ENCODE measurements at regions not wholly inside any gene's neighbourhood (a gene's known extent, or its start where the extent isn't known, plus 50 kb on each side); places are given as distances from the start of the nearest gene placed in this dataset.

GRCh38 chr13:59276436-59276835 is 887.3 kb downstream of the DIAPH3 start:
- TF ChIP-seq CTCF (IDR thresholded peaks at IDR 0.05; ENCODE audit: low read depth, low read length, poor library complexity, severe bottlenecking) (no peak), EZH2phosphoT487 (IDR thresholded peaks at IDR 0.05; ENCODE audit: borderline replicate concordance, low read length) (no peak)

Data from DOHH2 (cell line).